ENCODE measurements at regions not wholly inside any gene's neighbourhood (a gene's known extent, or its start where the extent isn't known, plus 50 kb on each side); places are given as distances from the start of the nearest gene placed in this dataset.

- H3K4me3 ChIP-seq, result no peak overlapping the region
- no peak overlapping the region for H3K27ac ChIP-seq
- in situ Hi-C loops (cut with MboI; ENCODE audit: low pct_unique_long_range_greater_than_20kb in 2 of 9, low sequenced_read_pairs in 9 of 9, unreplicated experiment in 9 of 9), result loop anchor here in 1 of 9 experiments (25.0 kb wide), 1 partner anchor 328 kb away; no protein-coding TSS in a partner anchor
- 20 to 69% (median 37%) methylated on average over 2 to 6 of the region's 7 CpGs; no CpG with 5 or more reads in 1 of the 10 experiments for WGBS, 10 experiments
- ATAC-seq (replicated peaks in 6 of 8), result peak in 3 of 8 experiments; percentile 91 to 95 (median 92)
- H3K4me1 ChIP-seq (replicated peaks in 1 of 2), result no peaks in the 10 kb centered on the region
Measured at GRCh38 chr9:113708821-113709713, 167.0 kb upstream of the ZNF618 start.

GRCh38 chr9:113709721-113710120 is 166.4 kb upstream of the ZNF618 start:
- ATAC-seq (replicated peaks in 6 of 8), result no peak
- H3K4me3 ChIP-seq, result no peak overlapping the region
- no peak overlapping the region for H3K27ac ChIP-seq
- H3K4me1 ChIP-seq (replicated peaks in 1 of 2), result no peaks in the 10 kb centered on the region
- 33 to 100% (median 79%) methylated on average over 1 to 4 of the region's 6 CpGs for WGBS, 10 experiments
- in situ Hi-C loops (cut with MboI; ENCODE audit: low pct_unique_long_range_greater_than_20kb in 2 of 9, low sequenced_read_pairs in 9 of 9, unreplicated experiment in 9 of 9), result loop anchor here in 1 of 9 experiments (25.0 kb wide), 1 partner anchor 328 kb away; no protein-coding TSS in a partner anchor

DNA sequence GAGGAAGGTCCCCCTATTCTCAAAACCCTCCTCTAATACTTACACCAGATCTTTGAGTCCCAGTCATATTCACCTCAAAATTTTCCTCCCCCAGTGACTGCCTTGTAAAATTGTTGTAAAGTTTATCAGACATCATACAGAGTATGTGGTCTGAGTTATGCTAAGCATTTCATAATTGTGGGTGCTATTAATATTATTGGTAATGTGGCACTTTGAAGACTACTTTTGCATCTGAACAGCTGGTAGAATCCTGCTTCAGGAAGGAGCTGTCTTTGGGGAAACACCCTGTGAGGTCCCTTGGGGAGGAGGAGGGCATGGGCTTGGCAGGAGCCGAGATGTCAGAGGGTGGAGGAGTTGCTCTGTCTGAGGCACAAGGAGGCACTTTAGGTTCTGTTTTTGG is 164.9 kb upstream of the ZNF618 start:
- in situ Hi-C loops (cut with MboI; ENCODE audit: low pct_unique_long_range_greater_than_20kb in 2 of 9, low sequenced_read_pairs in 9 of 9, unreplicated experiment in 9 of 9), result loop anchor here in 1 of 9 experiments (25.0 kb wide), 1 partner anchor 326 kb away; no protein-coding TSS in a partner anchor
- 29 to 60% (median 53%) methylated on average over 1 of the region's 1 CpG; no CpG with 5 or more reads in 6 of the 10 experiments for WGBS, 10 experiments
- no peak overlapping the region for H3K4me3 ChIP-seq
- no peak overlapping the region for H3K27ac ChIP-seq
- no peaks in the 10 kb centered on the region for H3K4me1 ChIP-seq (replicated peaks in 1 of 2)
- peak in 2 of 8 experiments; percentile 10 to 25 for ATAC-seq (replicated peaks in 6 of 8)

DNA sequence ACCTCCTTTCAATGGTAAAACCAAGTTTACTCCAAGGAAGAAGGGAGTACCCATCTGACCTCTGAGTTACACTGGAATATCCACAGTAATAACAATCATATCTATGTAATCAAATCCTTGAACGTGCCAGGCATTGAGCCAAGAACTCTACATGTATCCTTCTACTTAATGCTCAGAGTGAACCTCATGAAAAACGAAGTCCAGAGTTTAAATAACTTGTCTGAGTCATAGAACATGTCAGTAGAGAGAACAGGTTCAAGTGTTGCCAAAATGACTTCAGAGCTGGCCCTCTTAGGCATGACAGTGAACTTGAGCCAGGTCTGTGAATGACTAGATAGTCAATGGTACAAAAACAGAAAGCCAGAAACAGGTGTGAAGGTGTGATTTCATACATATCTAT is 164.1 kb upstream of the ZNF618 start:
- Histone ChIP-seq H3K27ac (no peak overlapping the region), H3K4me1 (replicated peaks in 1 of 2) (no peaks in the 10 kb centered on the region), H3K4me3 (no peak overlapping the region)
- in situ Hi-C loops (cut with MboI; ENCODE audit: low pct_unique_long_range_greater_than_20kb in 2 of 9, low sequenced_read_pairs in 9 of 9, unreplicated experiment in 9 of 9), result loop anchor here in 1 of 9 experiments (25.0 kb wide), 1 partner anchor 325 kb away; no protein-coding TSS in a partner anchor
- ATAC-seq (replicated peaks in 6 of 8), result peak in 1 of 8 experiments; percentile 44
- 0 to 50% (median 20%) methylated on average over 1 to 2 of the region's 2 CpGs; no CpG with 5 or more reads in 3 of the 10 experiments for WGBS, 10 experiments

- Histone ChIP-seq H3K27ac (no peak overlapping the region), H3K4me3 (no peak overlapping the region), H3K4me1 (replicated peaks in 1 of 2) (no peaks in the 10 kb centered on the region)
- in situ Hi-C loops (cut with MboI; ENCODE audit: low pct_unique_long_range_greater_than_20kb in 2 of 9, low sequenced_read_pairs in 9 of 9, unreplicated experiment in 9 of 9), result loop anchor here in 1 of 9 experiments (25.0 kb wide), 1 partner anchor 322 kb away; no protein-coding TSS in a partner anchor
- no peak for ATAC-seq (replicated peaks in 6 of 8)
- WGBS, 10 experiments, result 7 to 100% (median 92%) methylated on average over 4 to 5 of the region's 5 CpGs; no CpG with 5 or more reads in 4 of the 10 experiments
Measured at GRCh38 chr9:113715086-113715485, 161.0 kb upstream of the ZNF618 start.

GRCh38 chr9:113719919-113720318 is 156.2 kb upstream of the ZNF618 start:
- 50 to 100% (median 100%) methylated on average over 1 of the region's 1 CpG; no CpG with 5 or more reads in 5 of the 10 experiments for WGBS, 10 experiments
- Histone ChIP-seq H3K27ac (no peak overlapping the region), H3K4me1 (replicated peaks in 1 of 2) (no peaks in the 10 kb centered on the region), H3K4me3 (no peak overlapping the region)
- in situ Hi-C loops (cut with MboI; ENCODE audit: low pct_unique_long_range_greater_than_20kb in 2 of 9, low sequenced_read_pairs in 9 of 9, unreplicated experiment in 9 of 9), result loop anchor here in 1 of 9 experiments (25.0 kb wide), 1 partner anchor 317 kb away; no protein-coding TSS in a partner anchor
- ATAC-seq (replicated peaks in 6 of 8), result no peak

DNA sequence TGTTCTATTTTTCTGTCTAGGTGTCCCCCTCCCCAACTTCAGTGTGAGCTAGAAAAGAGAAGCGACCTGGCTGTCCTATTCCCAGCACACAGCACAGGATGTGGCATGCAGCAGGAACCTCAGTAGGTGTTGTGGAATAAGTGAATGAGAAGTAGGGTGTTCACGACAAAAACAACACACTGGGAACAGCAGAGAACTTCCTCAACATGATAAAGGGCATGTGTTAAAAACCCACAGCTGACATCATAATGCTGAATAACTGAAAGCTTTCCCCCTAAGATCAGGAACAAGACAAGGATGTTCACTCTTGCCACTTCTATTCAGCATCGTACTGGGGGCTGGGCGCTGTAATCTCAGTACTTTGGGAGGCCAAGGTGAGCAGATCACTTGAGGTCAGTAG is 155.6 kb upstream of the ZNF618 start:
- in situ Hi-C loops (cut with MboI; ENCODE audit: low pct_unique_long_range_greater_than_20kb in 2 of 9, low sequenced_read_pairs in 9 of 9, unreplicated experiment in 9 of 9), result loop anchor here in 1 of 9 experiments (25.0 kb wide), 1 partner anchor 317 kb away; no protein-coding TSS in a partner anchor
- WGBS, 10 experiments, result 0 to 83% (median 45%) methylated on average over 1 to 4 of the region's 4 CpGs; no CpG with 5 or more reads in 2 of the 10 experiments

DNA sequence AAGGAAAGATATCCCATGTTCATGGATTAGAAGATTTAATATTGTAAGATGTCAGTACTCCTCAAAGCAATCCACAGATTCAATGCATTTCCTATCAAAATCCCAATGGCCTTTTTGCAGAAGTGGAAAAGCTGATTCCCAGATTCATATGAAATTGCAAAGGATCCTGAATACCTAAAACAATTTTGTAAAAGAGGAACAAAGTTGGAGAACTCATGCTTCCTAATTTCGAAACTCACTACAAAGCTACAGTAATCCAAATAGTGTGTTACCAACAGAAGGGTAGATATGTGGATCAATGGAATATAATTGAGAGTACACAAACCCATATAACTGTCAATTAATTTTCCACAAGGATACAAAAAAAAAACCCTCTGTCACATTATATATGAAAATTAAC is 154.3 kb upstream of the ZNF618 start:
- H3K4me1 ChIP-seq (replicated peaks in 1 of 2), result no peaks in the 10 kb centered on the region
- WGBS, 10 experiments, result 0 to 100% (median 71%) methylated on average over 1 of the region's 1 CpG; no CpG with 5 or more reads in 1 of the 10 experiments
- H3K27ac ChIP-seq, result no peak overlapping the region
- ATAC-seq (replicated peaks in 6 of 8), result no peak
- no peak overlapping the region for H3K4me3 ChIP-seq
- in situ Hi-C loops (cut with MboI; ENCODE audit: low pct_unique_long_range_greater_than_20kb in 2 of 9, low sequenced_read_pairs in 9 of 9, unreplicated experiment in 9 of 9), result loop anchor here in 1 of 9 experiments (25.0 kb wide), 1 partner anchor 315 kb away; no protein-coding TSS in a partner anchor

More for the DNA sequence above, 155.6 kb upstream of the ZNF618 start:
- H3K27ac ChIP-seq, result no peak overlapping the region
- no peak for ATAC-seq (replicated peaks in 6 of 8)
- no peaks in the 10 kb centered on the region for H3K4me1 ChIP-seq (replicated peaks in 1 of 2)
- no peak overlapping the region for H3K4me3 ChIP-seq

DNA sequence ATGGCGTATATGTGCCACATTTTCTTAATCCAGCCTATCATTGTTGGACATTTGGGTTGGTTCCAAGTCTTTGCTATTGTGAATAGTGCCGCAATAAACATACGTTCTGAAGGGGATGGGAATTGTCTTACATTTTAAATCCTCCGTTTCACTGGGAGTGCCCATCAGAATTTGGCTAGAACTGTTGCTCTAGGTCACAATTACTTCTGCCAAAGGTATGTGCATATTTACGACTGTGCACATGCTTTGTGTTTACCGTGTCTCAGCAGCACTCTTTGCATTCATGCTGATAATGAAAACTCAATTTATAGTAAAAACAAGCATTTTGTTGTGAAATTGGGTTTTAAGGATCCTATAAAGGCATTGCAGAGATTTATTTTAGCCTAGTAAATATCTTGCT is 151.9 kb upstream of the ZNF618 start:
- in situ Hi-C loops (cut with MboI; ENCODE audit: low pct_unique_long_range_greater_than_20kb in 2 of 9, low sequenced_read_pairs in 9 of 9, unreplicated experiment in 9 of 9), result loop anchor here in 1 of 9 experiments (25.0 kb wide), 1 partner anchor 313 kb away; no protein-coding TSS in a partner anchor
- 7 to 92% (median 77%) methylated on average over 2 to 5 of the region's 6 CpGs; no CpG with 5 or more reads in 5 of the 10 experiments for WGBS, 10 experiments
- peak in 3 of 8 experiments; percentile 79 to 83 (median 80) for ATAC-seq (replicated peaks in 6 of 8)
- Histone ChIP-seq H3K4me1 (replicated peaks in 1 of 2) (no peaks in the 10 kb centered on the region), H3K4me3 (no peak overlapping the region), H3K27ac (no peak overlapping the region)

GRCh38 chr9:113728989-113729388 is 147.1 kb upstream of the ZNF618 start:
- Histone ChIP-seq H3K27ac (no peak overlapping the region), H3K4me1 (replicated peaks in 1 of 2) (no peaks in the 10 kb centered on the region), H3K4me3 (no peak overlapping the region)
- in situ Hi-C loops (cut with MboI; ENCODE audit: low pct_unique_long_range_greater_than_20kb in 2 of 9, low sequenced_read_pairs in 9 of 9, unreplicated experiment in 9 of 9), result loop anchor here in 2 of 9 experiments (25.0 kb wide), 2 partner anchors 308 to 558 kb away; no protein-coding TSS in a partner anchor
- ATAC-seq (replicated peaks in 6 of 8), result no peak
- 29 to 100% (median 94%) methylated on average over 1 to 2 of the region's 2 CpGs; no CpG with 5 or more reads in 1 of the 10 experiments for WGBS, 10 experiments

DNA sequence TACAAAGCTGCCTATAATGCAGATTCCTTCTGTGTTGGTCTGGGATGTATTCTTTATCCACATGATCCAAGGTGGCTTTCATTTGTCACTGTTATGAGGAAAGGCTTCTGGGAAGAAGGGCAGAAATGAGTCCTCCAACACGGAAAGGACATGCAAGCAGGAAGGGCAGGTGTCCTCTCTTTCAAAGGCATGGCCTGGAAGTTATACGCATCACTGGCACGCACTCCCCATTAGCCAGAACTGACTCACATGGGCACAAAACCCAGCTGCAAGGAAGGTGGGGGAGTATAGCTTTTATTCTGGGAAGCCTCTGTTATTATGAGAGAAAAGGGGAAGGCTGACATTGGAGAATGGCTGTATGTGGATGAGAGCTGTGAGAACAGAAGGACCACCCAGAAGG is 141.3 kb upstream of the ZNF618 start:
- in situ Hi-C loops (cut with MboI; ENCODE audit: low pct_unique_long_range_greater_than_20kb in 2 of 9, low sequenced_read_pairs in 9 of 9, unreplicated experiment in 9 of 9), result loop anchor here in 2 of 9 experiments (25.0 kb wide), 2 partner anchors 302 to 552 kb away; no protein-coding TSS in a partner anchor
- H3K4me3 ChIP-seq, result no peak overlapping the region
- WGBS, 10 experiments, result 74 to 100% (median 83%) methylated on average over 2 to 3 of the region's 3 CpGs; no CpG with 5 or more reads in 5 of the 10 experiments
- no peak overlapping the region for H3K27ac ChIP-seq
- no peak for ATAC-seq (replicated peaks in 6 of 8)
- no peaks in the 10 kb centered on the region for H3K4me1 ChIP-seq (replicated peaks in 1 of 2)

DNA sequence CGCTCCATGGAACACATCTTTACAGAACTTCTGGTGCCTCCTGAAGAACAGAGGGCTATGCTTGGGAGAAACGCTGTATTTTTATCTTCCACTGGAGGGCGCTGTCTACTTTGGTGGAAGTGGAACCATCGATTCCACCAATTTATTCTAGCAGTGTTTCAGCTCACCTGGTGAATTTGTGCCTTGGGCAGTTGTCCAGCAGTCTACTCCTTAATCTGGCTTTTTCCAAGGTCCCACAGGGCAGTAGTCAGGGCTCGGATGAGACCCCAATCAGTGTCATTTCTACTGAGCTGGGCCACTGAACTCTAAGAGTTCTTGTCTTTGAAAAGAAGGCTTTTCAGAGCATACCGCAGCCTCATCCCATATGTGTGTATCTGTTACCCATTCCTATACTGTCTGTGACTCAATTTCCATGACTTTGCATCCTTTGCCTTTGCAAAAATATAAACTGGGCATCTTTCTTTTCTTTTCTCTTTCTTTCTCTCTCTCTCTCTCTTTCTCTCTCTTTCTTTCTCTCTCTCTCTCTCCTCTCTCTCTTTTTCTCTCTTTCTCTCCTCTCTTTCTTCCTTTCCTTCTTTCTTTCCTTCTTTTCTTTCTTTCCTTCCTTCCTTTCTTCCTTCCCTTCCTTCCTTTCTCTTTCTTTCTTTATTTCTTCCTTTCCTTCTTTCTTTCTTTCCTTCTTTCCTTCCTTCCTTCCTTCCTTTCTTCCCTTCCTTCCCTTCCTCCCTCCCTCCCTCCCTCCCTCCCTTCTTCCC is 138.4 kb upstream of the ZNF618 start:
- H3K4me3 ChIP-seq, result no peak overlapping the region
- in situ Hi-C loops (cut with MboI; ENCODE audit: low pct_unique_long_range_greater_than_20kb in 2 of 9, low sequenced_read_pairs in 9 of 9, unreplicated experiment in 9 of 9), result loop anchor here in 2 of 9 experiments (25.0 kb wide), 2 partner anchors 300 to 550 kb away; no protein-coding TSS in a partner anchor
- WGBS, 10 experiments, result 0 to 85% (median 10%) methylated on average over 1 to 6 of the region's 6 CpGs; no CpG with 5 or more reads in 1 of the 10 experiments
- peak; percentile 56 to 81 (median 70) for ATAC-seq (replicated peaks in 6 of 8)
- no peaks in the 10 kb centered on the region for H3K4me1 ChIP-seq (replicated peaks in 1 of 2)
- H3K27ac ChIP-seq, result no peak overlapping the region

All from motor neuron (in vitro differentiated cells).